Femur (tissue), 1 donor: ENCODE measurements at regions not wholly inside any gene's neighbourhood (a gene's known extent, or its start where the extent isn't known, plus 50 kb on each side); places are given as distances from the start of the nearest gene placed in this dataset.

Experiments
- DNase-seq: peaks from one replicate; pipeline ENCODE4 v3.0.0-alpha.2; 2017

GRCh38 chr13:65868884-65869283, 1361.3 kb downstream of the PCDH9 start:
- DNase-seq: no peak

DNA sequence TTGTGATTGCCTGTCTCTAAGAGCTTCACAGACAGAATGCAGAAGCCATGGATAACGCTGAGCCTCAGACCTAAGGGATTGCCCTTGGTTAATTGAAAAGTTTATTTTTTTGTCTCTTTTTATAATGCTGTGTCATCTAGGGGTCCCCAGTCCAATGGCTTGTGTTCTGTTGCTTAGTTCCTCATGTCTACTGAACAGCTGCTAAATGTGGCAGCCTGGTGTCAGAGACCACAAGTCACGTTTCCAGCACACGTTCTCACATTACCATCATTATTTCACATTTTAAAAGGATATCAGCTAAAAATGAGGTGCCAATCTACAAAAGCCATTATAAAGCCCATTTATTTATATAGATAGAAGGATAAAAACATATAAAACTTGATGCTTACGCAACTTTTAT, 1362.0 kb downstream of the PCDH9 start:
- no peak for DNase-seq

GRCh38 chr13:65866138-65866537, 1364.0 kb downstream of the PCDH9 start:
- DNase-seq: no peak

DNA sequence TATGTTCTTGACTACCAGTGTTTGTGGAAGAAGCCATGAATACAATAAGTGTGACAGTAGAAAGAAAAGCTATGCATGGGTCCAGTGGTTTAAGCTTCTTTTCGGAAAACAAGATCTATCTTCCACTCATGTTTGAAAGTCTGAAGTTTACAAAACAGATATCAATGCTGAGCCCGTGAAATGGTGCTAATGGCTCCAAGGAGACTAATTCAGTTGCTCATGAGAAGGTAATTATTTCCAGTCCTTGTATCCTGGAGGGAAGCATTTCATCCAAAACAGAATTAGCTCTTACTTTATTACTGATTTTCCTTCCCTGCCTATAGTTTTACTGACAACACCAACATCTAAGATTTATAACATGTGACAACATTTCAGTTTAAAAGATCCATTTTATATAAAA, 1364.9 kb downstream of the PCDH9 start:
- no peak for DNase-seq

DNA sequence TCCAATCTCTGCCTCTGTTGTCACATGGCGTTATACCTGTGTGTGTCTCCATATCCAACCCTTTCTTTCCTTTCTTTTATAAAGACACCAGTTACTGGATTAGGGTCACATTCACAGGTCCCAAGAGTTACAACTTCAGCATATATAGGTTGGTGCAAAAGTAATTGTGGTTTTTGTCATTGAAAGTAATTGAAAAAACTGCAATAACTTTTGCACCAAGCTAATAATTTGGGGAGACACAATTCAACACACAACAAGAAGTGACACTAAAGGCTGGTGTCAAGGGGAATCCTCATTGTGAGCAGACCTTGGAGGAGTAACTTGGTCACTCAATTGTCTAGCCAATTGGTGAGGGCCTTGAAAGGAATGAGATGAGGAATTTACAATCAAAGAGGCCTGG, 1366.1 kb downstream of the PCDH9 start:
- DNase-seq: no peak

DNA sequence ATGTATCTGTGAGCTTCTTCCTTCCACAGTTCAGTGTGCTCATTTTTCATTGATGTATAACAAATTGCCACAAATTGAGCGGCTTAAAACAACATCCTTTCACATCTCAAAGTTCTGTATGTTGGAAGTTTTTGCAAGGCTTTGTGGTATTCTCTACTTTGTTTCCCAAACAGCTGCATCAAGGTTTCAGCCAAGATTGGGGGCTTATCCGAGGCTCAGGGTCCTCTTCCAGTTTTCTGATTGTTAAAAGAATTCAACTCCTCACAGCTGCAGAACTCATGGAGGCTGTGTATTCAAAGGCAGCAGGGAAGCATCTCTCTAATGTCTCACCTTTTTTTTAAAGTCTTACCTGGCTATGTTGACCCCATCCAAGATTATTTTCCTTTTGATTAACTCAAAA, 1369.8 kb downstream of the PCDH9 start:
- peak; percentile 27 for DNase-seq

DNA sequence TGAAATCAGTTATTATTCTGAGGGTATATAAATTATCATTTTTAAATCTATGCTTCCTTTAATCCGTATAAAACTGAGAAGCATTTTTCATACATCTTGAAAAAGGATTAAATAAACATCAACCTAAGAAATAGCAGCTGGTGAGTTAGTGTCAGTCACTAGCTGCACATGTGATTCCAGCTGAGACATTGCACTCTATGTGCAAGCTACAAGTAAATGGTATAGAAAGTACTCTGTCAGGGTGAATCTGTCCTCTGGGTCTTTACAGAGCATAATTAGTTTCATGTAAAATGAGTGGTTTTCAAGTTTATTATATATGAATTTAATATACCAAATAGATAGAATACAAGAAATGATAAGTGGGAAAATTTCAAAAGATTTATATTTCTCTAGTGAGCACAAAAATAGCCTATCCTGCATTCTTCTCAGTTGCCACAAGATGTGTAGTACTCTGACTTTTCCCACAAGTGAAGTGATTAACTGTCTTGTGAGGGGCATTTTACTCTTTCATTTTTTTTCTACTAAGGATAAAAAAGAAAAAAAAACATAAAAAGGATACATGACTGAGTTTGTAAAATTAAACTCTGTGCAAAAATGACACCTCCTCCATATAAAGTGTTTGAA, 1372.1 kb downstream of the PCDH9 start:
- no peak for DNase-seq

GRCh38 chr13:65856431-65856830, 1373.7 kb downstream of the PCDH9 start:
- DNase-seq: no peak

DNA sequence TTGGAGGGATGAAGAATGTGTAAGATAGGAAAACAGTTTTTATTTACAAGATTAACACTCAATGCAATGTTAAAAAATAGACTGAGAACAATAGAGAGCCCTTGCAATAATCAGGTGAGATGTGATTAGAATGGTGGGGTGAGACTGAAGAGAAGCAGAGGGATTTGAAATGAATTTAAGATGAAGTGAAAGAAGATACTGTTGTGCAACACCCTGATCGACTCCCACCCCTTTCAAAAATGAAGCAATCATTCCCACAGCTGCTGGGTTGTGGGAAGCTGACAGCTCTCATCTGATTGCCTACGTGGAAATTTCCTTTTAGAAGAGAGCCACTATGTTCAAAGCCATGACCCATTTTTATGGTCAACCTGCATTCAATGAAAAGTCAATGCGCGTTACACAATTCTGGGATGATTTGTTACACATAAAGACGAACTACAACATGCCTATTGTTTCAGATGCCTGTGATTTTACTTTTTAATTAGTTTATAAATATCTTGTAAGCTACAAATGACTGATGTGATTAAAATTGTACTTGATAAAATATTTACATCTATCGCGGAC, 1374.8 kb downstream of the PCDH9 start:
- DNase-seq: no peak

DNA sequence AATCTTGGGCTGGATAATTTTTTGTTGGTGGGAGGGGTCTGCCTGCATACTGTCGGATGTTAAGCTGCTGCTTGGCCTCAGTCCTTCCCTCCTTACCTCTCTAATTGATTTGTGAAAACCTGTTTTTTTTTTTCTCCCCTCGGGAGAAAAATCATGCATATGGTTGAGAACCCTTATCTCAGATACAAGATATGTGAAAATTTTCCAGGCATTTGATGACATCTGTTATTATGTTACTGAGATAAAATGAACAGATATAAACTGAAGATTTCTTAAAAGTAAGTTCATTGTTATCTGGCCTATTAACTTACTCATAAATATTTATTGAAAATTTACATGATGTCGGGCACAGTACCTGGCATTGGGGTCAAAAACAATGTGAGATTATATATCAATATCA, 1375.7 kb downstream of the PCDH9 start:
- no peak for DNase-seq

GRCh38 chr13:65844266-65844841, 1385.8 kb downstream of the PCDH9 start:
- no peak for DNase-seq

DNA sequence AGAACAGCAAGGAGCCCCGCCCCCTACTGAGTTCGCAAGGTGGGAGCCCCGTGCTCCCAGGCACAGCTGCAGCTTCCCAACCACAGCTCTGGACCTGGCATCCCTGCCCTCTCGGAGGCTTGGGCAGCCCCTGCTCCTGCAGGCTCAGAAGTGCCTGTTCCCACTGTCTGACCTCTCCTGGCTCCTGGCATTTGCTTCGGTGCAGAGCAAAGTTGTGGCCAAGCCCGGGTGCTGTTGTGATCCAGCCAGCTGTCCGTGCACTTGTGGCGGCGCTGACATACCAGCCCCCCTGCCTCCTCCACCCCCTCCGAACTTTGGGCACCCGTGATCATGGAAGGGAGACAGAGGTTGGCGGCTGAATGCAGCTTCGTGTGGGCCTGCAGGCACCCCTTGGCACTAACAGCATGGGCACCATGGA, 1386.8 kb downstream of the PCDH9 start:
- DNase-seq: no peak

GRCh38 chr13:65841156-65841555, 1389.0 kb downstream of the PCDH9 start:
- DNase-seq: no peak

GRCh38 chr13:65836066-65836465, 1394.1 kb downstream of the PCDH9 start:
- no peak for DNase-seq

DNA sequence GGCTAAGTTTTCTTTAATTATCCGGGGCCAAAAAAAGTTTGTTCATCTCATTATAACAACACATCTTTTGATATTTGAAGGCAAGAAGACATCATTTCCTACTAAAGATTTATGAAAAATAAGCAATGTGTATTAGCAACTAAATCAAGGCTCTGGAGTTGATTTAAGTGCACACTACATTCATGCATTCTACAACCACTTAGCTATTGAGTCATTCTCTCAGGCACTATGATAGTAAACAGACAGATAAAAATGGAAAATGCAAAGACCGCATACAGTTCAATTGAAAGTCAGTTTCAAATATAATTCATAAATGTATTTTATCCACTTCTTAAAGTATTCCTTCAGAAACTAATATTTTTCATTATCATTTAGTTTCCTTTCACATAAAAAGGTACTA, 1395.2 kb downstream of the PCDH9 start:
- DNase-seq: no peak

DNA sequence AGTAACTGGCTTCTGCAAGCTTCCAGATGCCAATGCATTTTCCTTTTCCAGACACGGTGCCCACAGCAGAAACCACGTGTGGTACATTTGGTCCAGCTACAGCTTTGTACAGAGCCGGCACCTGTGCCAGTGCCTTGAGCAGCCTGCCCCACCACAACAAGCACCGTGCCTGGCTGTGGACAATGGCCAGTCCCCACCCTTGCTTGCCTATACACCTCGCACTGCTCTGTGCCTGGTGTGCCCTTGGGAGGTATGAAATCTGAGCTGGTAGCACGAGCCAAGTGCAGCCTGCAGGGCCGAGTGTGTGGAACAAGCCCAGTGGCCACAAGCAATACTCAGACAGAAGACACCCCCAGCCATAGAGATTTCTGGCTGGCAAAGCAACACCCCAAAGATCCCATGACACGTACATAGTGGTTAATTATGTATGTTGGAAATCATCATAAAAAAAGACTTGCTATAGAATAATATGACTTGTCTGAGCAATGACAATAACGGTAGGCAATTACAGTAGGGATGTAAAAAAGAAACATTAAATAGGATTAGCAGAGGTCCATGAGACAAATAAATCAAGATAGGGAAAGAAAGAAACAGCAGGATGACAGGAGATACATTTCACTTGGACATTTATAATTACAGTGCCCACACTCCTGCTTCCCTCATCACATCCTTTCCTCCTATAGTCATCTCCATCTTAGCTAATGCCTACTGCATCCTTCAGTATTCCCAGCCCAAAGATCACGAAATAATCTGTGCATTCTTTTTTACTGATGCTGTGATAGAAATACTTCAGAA, 1399.5 kb downstream of the PCDH9 start:
- DNase-seq: no peak

- DNase-seq: no peak
Measured at GRCh38 chr13:65829241-65830008, 1400.7 kb downstream of the PCDH9 start.

DNA sequence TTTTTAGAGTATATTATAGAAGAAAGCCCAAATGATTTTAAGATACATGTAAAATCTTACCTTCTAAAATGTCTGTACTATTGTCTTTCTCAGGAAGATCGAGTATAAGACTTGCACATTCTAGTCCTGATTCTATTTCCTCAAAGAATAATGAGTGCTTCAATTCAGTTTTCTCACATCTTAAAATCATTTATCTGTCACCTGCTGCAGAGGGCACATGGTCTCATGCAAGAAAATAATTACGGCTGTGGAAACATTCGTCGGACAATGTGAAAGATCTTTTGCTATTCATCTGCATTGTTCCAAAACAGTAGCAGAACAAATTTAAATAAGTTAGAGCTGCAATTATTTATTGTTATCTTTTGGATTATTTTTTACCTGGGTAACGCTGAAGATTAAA, 1403.5 kb downstream of the PCDH9 start:
- no peak for DNase-seq

DNA sequence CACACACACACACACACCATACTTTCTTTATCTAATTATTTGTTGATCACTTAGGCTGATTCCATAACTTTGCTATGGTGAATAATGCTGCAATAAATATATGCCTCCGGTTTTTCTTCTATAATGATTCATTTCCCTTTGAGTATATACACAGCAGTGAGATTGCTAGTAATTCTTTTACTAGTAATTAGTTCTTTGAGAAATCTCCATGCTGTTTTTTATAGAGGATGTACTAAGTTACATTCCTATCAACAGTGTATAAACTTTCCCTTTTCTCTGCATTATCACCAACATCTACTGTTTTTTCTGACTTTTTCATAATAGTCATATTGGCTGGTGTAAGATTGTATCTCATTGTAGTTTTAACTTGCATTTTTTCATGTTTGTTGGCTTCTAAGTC, 1405.1 kb downstream of the PCDH9 start:
- no peak for DNase-seq

DNA sequence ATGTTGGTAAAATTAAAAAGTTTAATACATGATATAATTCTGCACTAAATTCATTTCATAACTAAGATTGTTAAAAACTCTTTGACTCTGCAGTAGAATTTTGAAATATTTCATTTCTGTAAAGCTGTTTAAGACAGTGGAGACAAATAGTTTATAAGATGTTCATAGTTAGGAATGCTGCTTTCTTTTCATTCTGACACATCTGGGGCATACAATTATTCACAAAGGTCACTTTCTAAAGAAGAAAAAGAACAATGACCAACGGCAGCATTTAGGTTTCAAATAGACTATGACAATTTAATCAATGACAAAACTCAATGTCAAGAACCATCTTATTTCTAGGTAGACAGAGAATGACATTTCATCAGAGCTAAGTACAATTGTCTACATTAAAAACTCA, 1422.1 kb downstream of the PCDH9 start:
- DNase-seq: no peak

DNA sequence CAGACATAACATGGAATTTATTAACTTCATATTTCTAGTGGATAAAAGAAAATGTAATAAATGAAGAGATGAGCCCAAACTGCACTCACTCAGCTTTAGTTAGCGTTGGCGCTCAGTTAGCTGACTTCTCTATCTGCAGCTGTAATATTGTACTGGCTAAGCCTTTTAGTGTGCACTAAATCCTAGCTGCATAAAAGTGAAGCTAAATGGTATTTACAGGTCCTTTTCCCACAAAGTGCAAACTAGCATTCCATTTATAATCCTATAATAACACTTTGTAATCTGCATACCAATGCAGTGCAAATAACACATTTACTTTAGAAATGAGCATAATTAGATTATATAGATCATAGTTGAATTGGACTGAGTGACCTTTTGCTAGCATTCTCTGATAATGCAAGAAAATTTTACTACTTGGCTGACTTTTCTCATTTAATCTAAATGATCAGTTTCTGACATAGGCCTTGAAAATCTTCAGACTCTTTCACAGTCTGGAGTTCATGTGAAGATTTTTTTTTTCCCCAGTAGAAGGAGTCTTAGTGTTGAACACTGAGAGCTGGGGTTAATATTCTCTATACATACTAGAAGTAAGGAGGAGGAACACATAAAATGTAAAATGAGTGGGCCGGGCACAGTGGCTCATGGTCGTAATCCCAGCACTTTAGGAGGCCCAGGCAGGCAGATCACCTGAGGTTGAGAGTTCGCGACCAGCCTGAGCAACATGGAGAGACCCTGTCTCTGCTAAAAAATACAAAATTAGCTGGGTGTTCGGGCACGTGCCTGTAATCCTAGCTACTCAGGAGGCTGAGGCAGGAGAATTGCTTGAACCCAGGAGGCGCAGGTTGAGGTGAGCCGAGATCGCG, 1426.4 kb downstream of the PCDH9 start:
- no peak for DNase-seq

GRCh38 chr13:65789815-65790214, 1440.3 kb downstream of the PCDH9 start:
- no peak for DNase-seq
